ENCODE measurements at regions not wholly inside any gene's neighbourhood (a gene's known extent, or its start where the extent isn't known, plus 50 kb on each side); places are given as distances from the start of the nearest gene placed in this dataset.
A peak's percentile ranks its signal among the peaks of the same experiment; 100 is the strongest.

DNA sequence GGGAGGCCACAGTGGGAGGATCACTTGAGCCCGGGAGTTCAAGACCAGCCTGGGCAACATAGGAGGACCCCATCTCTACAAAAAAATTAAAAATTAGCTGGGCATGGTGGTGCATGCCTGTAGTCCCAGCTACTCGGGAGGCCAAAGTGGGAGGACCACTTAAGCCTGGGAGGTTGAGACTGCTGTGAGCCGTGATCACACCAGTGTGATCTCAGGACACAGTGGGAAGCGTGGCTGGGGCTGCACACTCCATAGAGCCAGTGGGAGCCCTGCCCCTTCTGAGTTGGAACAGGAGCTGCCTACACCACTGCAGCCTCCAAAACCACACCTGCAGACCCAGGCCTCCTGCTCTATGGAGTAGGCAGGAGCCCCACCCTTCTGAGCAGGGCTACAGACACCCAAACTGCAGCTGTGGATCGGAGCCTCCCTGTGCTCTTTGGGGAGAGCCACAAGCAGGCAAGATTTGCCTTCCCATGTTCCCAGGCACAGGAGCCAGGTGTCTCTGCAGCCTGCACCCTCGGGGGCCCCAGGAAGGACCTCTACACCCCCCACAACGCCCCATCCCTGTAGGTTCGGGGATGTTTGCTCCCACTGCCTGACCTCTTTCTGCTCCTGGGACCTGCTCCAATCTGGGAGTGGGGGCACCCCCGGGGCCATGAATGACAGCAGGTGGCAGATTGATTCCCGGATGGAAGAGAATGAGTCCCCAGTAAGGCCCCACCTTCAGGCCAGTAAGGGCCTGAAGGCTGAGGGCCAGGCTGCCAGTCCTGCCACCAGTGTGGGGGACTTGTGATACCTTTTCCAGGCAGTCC, 245.4 kb downstream of the BUD13 start:
- DNase-seq = no peak

DNA sequence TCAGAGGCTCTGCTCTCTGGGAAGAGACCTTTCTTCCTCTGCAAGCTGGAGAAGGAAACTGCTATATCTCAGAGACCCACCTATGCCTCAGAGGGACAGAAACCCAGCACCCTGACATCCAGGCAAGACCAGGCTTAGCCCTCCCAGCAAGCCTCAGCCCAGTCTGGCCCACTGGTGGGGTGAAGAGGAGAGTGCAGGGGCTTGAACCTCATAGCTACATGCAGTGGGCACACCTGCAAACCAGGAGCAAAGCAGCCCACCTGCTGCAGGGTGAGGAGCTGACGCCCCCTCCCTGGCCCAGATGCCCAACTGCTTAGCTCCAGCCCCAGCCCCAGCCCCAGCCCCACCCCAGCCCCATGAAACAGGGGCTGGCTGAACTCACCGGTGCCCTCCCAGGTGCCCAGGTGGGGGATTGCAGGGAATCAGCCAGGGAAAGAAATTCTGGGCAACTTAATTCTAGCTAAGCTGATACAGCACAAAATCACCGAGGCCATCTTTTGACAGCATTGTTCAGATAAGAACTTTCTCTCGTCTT, 246.8 kb downstream of the BUD13 start:
- no peak for DNase-seq

DNA sequence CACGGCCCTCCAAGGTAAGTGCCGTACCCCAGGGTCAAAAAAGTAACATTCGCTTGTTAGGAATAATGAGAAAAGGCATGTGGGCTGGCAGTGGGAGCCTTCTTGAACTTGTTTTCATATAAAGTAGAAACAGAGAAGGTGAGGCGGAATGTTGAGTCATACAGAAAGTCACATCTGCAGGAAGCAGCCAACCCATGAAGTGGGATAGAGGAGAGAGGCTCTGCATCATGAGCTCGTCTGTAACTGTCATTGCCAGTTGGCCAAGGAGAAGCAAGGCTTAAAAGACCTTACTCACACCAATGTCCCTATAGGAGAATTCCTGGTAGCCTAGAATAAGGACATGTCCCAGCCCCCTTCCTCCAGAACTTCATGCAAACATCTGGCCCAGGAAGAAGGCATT, 253.3 kb downstream of the BUD13 start:
- DNase-seq = no peak

DNA sequence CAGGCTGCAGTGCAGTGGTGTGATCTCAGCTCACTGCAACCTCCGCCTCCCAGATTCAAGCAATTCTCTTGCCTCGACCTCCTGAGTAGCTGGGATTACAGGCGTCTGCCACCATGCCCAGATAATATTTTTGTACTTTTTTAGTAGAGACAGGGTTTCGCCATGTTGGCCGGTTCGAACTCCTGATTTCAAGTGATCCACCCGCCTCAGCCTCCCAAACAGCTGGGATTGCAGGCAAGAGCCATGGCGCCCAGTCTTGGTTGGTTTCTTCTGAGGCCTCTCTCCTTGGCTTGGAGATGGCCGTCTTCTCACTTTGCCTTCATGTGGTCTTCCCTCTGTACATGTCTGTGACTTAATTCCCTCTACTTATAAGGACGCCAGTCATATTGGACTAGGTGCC, 254.6 kb downstream of the BUD13 start:
- DNase-seq = no peak

DNA sequence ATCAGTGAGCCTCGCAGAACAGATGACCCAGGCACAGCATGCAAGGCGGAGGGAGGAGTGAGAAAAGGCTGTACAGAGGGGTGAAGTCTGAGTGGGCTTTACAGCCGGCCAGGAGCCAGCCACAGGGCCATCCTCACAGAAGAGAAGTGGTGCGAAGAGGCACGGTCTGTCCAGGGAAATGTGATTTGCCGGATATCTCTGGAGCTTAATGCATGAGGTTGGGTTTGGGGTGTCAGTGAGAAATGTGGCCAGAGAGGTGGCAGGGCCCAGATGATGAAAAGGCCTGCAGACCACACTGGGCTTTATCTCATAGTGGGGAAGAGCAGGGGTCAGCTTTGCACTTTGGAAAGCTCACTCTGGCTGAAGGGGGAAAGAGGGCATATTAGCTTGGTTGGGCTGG, 255.2 kb downstream of the BUD13 start:
- DNase-seq = no peak

DNA sequence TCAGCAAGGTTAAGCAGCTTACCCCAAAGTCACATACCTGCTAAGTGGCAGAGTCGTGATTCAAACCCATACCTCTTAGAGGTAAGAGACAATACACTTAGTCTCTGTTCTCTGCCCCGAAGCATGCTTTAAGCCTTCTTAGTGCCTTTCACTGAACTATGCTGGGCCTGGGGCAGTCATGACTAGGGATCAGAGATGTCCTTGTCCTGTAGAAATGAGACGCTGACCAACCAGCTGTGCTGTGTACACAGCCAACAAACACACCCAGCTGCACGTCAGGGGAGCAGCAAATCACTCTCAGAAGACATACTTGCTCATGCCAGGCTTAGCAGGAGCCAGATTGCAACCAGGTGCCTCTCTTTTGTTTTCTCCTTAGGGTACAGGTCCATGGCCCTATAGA, 255.7 kb downstream of the BUD13 start:
- DNase-seq = no peak

DNA sequence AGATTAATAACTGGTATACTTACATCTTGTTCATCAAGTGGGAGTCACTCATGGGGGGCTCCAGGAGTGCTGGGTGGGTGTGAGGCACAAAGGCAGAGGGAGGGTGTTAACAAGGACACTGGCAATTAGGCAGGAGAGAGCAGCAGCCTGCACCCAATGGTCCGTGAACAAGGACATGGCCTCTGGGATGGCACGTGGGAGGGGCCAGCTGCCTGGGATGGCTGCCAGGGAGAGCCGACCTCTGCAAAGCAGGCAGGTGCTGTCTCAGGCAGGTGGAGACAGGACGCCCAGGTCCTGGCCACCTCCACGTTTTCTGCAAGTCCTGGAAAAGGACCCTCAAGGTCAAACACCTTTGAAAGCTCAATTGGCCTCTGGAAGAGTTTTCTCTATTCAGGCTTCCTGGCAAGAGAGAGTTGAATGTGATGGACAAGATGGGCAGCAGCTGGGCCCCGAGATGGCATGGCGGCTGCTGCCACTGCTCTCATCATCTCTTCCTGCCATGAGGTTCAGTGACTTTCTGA, 257.1 kb downstream of the BUD13 start:
- DNase-seq = no peak

DNA sequence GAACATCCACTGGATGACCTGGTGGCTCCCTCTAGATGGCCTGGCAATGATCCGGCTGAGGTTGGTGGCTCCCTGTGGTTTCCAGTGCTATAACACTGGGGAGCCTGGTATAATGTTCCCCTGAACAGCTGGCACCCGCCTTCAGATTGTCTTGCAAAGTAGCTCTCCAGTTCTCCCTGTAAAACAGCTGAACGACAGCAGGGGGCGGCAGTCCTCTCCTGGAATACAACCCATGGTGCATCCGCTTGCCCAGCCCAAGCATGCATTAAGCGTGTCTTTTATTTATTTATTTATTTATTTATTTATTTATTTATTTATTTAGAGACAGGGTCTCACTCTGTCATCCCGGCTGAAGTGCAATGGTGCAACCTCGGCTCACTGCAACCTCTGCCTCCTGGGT, 258.9 kb downstream of the BUD13 start:
- peak; percentile 44 for DNase-seq

DNA sequence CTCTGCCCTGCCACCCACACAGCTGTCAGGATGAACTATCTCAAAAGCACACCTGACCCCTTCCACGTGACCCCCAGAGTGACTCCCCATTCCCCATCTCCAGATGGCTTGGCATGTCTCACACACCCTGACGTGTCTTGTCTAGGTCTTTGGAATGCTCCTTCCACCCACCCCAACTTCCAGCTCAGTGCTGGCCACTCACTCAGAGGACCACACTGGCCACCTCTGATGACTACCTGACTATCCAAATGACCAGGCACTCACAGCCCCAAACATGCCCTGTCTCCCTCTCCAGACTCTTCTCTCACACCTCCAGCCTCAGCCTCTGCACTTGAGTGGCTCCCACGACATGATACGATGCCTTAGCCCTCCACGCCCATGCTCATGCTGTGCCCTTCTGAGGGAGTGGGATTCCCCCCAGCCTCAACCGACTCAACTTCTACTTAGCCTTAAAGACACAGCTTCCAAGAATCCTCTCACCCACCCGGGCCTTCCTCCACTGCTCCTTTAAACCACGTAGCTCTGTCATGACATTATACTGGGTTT, 259.4 kb downstream of the BUD13 start:
- DNase-seq = no peak

DNA sequence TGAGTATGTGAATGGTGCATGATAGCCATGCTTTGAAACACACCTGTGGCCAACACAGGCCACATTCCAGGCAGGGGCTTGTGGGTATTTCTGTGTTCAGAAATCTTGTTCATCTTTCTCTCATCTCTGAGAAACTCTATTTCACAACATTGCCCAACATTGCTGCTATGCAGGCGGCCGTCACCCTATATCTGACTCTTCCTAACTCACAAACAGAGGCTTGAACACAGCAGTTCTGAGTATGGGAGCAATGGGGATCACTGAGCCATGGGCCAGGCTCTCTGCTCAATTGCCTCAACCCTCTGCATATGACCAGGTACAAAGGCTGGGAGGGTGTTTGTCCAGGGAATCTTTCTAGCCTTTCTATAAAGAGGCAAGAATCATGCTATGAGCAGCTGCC, 259.9 kb downstream of the BUD13 start:
- no peak for DNase-seq

DNA sequence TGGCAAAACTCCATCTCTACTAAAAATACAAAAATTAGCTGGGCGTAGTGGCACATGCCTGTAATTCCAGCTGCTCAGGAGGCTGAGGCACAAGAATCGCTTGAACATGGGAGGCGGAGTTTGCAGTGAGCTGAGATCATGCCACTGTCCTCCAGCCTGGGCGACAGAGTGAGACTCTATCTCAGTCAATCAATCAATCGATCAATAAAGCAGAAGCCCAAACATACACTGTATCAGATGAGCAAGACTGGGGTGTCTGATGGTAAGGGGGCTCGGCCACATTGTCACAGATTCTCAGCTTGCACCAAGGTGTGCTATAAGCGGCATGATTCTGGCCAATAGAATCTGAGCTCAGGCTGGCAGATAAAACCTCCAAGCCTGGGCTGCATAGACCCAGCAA, 261.1 kb downstream of the BUD13 start:
- DNase-seq = no peak

DNA sequence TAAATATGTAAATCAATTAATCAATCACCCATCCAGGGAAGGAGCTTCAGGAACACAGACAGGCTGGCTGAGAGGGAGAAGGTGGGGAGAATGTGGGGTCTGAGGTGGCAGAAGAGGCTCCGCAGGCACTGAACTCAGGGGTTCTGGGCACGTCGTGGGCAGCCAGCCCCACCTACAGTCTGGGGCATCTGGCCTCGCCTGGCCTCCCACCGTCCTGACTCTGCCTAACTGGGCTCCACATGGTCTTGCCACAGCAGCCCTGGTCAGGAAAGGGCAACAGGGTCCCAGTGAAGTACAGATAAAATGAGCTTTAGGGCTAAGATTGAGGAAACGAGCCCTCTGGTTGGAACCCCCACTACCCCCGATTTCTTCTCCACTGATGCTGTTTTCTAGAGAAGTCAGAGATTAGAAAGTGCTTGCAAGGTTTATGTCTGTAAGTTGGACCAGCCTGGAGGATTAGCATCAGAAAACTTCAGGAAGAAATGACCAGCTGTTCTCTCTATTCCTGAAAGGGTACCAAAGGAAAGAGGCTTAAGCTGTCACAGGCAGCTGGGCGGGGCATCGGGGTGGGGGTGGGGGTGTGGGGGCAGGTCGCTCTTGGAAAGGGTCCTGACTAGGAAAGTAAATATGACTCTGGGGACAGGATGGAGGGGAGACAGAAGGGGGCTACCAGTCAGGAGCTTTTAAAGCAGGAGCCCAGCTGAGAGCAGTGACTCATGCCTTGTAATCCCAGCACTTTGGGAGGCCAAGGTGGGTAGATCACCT, 261.7 kb downstream of the BUD13 start:
- DNase-seq = no peak

DNA sequence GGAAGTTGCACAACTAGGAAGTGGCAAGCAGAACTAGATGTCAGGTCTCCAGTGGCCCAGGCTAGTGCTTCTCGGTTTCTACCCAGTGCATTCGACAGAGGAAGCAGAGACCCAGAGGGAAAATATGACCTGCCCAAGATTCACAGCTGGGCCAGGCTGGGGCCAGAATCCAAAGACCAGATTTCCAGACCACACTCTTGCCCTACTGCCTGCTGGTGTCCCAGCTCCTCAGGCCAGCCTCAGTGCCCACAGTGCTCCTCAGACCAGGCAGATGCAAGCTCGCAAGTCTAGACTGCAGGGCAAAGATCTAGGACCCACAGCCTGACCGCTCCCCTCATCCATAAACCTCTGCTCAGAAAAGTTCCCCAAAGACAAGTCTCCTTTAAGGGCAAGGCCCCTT, 262.6 kb downstream of the BUD13 start:
- no peak for DNase-seq

DNA sequence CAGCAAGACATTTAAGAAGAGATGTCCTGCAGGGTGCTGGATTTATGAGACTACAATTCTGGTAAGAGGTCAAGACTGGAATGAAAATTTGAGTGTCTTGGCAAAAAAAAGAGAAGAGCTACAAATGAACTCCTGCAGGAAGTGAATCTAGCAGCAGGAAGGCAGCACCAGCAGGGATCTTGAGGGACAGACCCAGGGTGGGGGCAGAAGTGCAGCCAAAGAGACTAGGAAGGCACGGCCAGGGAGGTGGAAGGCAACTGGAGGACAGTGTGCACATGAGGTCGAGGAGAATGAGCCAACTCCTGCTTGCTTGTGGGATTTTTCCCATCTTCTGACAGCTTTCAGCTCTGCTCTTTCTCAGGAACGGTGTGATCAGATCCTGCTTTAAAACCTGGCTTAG, 263.2 kb downstream of the BUD13 start:
- no peak for DNase-seq

DNA sequence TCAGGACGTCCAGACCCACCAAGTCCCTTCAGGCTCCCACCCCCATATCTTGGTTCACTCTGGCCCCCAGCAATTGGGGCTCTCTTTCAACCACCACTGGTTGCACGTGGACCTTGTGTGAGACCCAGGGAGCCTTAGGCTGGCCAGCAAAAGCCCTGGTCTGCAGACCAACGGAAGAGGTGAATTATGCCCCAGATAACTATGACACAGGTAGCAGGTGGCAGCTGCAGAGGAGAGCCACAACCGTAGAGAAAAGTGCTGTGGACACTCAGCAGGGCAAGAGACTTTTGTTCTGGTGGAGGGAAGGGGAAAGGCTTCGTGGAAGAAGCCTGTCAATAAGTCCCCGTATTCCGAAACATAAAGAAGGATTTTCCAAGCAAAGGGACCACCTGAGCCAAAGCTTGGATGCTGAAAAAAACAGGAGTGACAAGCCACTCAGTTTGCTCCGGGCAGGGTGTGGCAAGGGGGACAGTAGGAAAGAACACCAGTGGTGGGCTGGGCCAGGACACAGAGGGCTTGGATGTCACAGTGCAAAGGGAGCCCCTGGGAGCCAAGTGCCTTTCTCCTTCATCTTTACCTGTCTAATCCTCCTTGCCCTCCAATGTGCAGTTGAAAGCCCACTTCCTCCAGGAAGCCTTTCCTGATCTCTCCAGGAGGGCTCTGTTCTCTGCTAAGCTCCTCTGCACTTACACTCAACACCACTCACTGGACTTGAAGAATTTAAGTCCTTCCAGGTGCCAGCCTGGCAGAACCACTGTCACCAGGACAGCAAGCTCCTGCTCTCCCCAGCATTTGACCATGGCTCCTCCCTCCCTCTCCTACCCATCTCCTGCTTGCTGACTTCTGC, 264.7 kb downstream of the BUD13 start:
- no peak for DNase-seq

DNA sequence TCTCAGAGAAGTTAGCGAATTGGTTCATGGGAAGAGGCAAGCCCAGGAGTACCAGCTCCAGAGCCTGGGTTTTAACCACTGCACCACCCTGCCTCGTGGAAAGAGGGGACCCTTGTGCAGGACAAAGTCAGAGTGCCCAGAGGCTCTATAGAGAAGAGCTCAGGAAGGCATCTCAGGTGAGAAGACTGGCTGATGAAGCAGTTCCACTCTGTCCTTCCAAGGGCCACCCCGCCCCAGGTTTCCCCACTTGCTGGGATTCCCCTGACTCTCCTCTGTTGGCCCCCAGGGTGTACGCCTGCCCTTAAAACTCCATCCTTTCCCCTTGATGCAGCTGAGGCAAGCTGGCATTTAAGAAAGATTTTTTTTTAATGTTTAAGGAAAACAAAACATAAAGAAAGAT, 265.8 kb downstream of the BUD13 start:
- no peak for DNase-seq

DNA sequence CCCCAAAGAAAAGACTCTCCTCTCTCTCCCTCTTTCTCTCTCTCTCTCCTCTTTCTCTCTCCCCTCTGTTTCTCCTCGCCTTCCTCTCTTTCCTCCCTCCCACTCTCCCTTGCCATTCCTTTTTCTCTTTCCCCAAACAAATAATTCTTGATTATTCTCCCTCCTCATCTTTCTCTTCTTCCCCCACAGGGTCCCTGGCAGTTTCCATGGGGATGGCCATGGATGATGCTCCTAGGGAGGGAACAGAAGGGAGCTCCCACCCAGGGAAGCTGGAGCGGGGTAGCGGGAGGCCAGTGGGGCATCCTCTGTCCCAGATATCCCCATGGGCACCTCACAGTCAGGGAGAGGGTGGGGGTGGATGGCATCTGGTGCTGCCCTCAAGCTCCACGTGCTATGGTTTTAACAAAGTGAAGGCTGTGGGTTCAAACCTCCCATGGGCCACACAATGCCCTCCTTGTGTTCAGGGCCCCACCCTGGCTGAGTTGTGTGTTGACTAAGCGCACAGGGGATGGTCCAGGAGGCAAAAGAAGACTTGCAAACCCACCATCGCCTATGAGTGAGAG, 266.4 kb downstream of the BUD13 start:
- DNase-seq = no peak

DNA sequence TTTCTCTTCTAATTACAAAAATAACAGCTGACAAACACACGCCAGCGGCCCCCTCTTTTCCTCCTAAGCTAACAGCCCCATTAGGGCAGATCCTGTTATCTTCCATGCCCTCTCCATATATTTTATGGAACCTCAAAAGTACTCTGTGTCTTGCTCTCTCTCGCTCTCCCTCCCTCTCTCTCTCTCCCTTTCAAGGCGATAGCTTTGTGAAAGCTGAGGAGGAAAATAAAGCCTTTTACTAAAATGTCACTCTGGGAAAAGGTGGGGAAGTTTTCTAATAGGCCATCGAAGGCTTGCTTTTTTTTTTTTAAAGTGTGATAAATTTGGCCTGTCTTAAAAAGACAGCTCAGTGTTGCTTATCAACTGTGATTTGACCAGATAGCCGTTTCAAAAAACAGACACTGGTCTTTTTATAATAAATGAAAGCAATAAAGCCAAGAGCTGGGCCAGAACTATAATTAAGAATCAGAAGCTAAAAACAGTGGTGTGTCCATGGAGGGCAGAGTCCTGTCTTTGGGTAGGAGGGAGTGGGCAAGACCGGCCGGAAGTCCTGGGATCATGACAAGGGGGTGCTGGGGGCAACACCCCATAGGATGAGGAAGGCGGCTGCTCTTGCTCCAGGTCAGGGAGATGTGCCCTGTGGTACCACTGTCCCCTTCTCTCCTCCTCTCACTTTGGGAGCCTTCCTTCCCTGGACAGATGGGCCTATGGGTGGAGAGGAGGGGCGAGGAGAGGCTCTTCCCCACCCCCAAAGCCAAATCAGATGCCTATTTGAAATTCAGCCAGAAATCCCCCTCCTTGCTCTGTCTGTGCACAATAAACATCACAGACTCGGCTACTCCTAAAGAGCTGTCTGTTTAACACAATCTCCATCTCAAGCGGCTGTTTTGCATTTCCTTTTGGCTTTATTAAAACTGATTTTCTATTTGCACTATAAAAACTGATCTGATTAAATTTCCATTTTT, 267.2 kb downstream of the BUD13 start:
- no peak for DNase-seq

DNA sequence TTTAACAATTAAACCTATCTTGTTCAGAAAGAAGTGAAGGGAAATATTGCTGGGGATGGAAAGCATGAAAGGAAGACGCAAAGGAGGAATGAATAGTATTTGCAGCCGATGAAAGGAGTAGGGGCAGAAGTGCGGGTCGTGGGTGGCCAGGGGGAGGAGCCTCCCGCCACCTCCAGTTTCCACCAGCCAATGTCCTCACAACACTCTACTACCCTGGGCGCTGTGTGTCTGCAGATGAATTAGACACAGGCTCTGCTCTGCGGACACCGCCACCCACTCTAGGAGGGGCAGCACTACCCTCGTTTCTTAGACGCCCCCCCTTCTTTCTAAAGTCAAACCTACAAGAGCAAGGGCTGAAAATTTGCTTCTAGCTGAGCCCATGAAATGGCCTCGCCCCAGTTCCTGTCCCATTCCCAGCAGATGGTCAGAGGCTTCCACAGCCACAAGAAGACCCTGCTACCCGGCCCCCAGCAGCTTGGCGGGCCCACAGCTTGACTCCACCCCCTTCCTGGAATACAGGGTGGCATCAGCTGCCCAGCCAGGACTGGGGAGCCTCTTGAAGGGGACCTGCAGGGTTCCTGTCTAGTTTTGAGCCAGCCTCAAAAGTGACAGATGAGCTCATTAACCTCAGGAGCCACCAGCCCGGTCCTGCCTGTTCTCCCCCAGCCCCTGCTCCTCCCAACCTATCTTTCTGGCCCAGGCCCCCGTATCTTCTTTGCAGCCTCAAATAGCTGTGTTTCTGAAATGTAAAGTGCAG, 268.1 kb downstream of the BUD13 start:
- no peak for DNase-seq

Measured in EL (cell line).